Heart right ventricle (tissue), 16 donors: ENCODE measurements at regions not wholly inside any gene's neighbourhood (a gene's known extent, or its start where the extent isn't known, plus 50 kb on each side); places are given as distances from the start of the nearest gene placed in this dataset.

ENCODE experiments used
- ATAC-seq, 8 donors: fragments of 200-7000 bp; cut with Tn5 transposase; one replicate each; pipeline ENCODE4 v1.9.1; 2020; ENCODE audit warnings: mild to moderate bottlenecking in 8 of 8, moderate library complexity in 8 of 8, moderate number of reproducible peaks in 1 of 8
- DNase-seq, 2 donors: peaks; one replicate each; pipeline ENCODE4 v3.0.0-alpha.2; 2020
- H3K27ac ChIP-seq, 10 donors: fragments of 200-600 bp; sonication (generic) in 2 of 10; one replicate each; pipeline versions ENCODE4 v1.5.0 to v1.8.0; 2020 to 2022; ENCODE audit warnings: mild to moderate bottlenecking in 3 of 10
- H3K27me3 ChIP-seq, 7 donors: fragments of 200-600 bp; one replicate each; pipeline ENCODE4 v1.8.0; 2021 to 2022; ENCODE audit warnings: mild to moderate bottlenecking in 2 of 7
- H3K36me3 ChIP-seq, 9 donors: fragments of 200-600 bp; sonication (generic) in 1 of 9; one replicate each; pipeline versions ENCODE4 v1.5.0 to v1.8.0; 2020 to 2022; ENCODE audit warnings: mild to moderate bottlenecking in 2 of 9
- H3K4me1 ChIP-seq, 9 donors: fragments of 200-600 bp; sonication (generic) in 1 of 9; one replicate each; pipeline versions ENCODE4 v1.5.0 to v1.8.0; 2020 to 2022; ENCODE audit warnings: mild to moderate bottlenecking in 4 of 9
- H3K4me3 ChIP-seq, 10 donors: fragments of 200-600 bp; sonication (generic) in 2 of 10; one replicate each; pipeline versions ENCODE4 v1.5.0 to v1.8.0; 2020 to 2022; ENCODE audit warnings: mild to moderate bottlenecking in 7 of 10, moderate library complexity in 2 of 10
- H3K9me3 ChIP-seq, 11 donors: fragments of 200-600 bp in 10 of 11; sonication (generic) in 2 of 11; one replicate each; pipeline versions ENCODE4 v1.5.0 to v1.8.0; 2013 to 2022; ENCODE audit warnings: mild to moderate bottlenecking in 2 of 11, control low read depth in 1 of 11, moderate library complexity in 1 of 11
- WGBS, 2 donors: extraction: QIAGEN DNeasy Blood & Tissue Kit; methylation state at CpG; one replicate each; pipeline ENCODE4 v1.1.7; 2013; ENCODE audit warnings: inconsistent platforms in 1 of 2; 5-methylcytosine and 5-hydroxymethylcytosine counted together
- intact Hi-C, 10 donors: fragments of 100-400 bp; cut with DNase I; formaldehyde crosslinking; loops; one replicate each; pipeline versions ENCODE4 v1.11.1 to v1.14.2; 2022
- TF ChIP-seq, protein P1 (sequence below), 9 donors: fragments of 200-600 bp; sonication (generic) in 2 of 9; IDR thresholded peaks; one replicate each; pipeline versions ENCODE4 v1.5.0 to v1.8.0; 2021 to 2022; ENCODE audit warnings: antibody characterized with exemption in 9 of 9, mild to moderate bottlenecking in 5 of 9, moderate library complexity in 1 of 9
- donor health status: Arrhythmogenic right ventricular cardiomyopathy.
- donor health status: ischemic (EF 13 %, LVEDD 7.1; RV severe dilation, severe dysfunction).
- donor health status: healthy with polysubstance abuse.
- donor health status: DM: no; HTN: yes; CAD: no.
- donor health status: DM: no; HTN: no; CAD: no.
- donor health status: ischemic (EF 25% LVEDD 6.9; RV normal size, moderate dysfunction).
- donor health status: ischemic (EF 25% LVEDD 5.7; RV mildly dilated, moderate dysfunction).
- donor health status: healthy.
- donor health status: DM: yes; HTN: yes; CAD: no.
- donor health status: Ischemic cardiomyopathy.
- donor health status: ischemic (EF 35%, LVEDD 5.7; RV mildly dilated, moderate dysfunction).
- donor health status: nonischemic (EF 11% LVEDD 7.7; RV severe dilation, severe dysfunction).
- donor health status: DM: yes; HTN: yes; CAD: no.
- donor health status: PGD.
- donor health status: ischemic (EF 29% LVEDD 5.4; RV normal size, mild dysfunction).
- donor health status: nonischemic (EF 23%, LVEDD 6.1; RV moderate dilation, normal function).

DNA sequence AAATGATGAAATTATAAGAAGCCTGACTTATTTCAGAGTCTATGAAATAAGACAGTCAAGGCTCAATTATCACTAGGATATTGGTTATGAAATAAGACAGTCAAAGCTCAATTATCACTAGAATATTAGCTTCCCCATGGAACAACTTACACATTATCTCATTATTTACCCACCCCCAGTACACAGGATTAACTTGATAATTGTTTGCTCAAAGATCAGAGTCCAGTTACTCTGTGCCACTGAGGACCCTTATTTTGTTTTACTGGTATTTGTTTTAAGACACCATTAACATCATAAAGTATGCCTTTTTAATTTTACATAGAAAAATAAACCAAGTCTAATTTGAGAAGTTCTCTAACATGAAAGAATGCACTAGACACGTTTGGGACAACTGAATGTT, 225.4 kb downstream of the SI start:
- Histone ChIP-seq H3K4me1 (no peaks in the 10 kb centered on the region), H3K27ac (no peak overlapping the region), H3K4me3 (no peak overlapping the region), H3K27me3 (no peaks in the 10 kb centered on the region), H3K36me3 (no peaks in the 10 kb centered on the region), H3K9me3 (no peaks in the 10 kb centered on the region)
- DNase-seq (no peak), ATAC-seq (no peak)
- TF ChIP-seq, protein P1, sequence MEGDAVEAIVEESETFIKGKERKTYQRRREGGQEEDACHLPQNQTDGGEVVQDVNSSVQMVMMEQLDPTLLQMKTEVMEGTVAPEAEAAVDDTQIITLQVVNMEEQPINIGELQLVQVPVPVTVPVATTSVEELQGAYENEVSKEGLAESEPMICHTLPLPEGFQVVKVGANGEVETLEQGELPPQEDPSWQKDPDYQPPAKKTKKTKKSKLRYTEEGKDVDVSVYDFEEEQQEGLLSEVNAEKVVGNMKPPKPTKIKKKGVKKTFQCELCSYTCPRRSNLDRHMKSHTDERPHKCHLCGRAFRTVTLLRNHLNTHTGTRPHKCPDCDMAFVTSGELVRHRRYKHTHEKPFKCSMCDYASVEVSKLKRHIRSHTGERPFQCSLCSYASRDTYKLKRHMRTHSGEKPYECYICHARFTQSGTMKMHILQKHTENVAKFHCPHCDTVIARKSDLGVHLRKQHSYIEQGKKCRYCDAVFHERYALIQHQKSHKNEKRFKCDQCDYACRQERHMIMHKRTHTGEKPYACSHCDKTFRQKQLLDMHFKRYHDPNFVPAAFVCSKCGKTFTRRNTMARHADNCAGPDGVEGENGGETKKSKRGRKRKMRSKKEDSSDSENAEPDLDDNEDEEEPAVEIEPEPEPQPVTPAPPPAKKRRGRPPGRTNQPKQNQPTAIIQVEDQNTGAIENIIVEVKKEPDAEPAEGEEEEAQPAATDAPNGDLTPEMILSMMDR (IDR thresholded peaks at IDR 0.05): no peak
- WGBS, 2 donors: 29 to 39% methylated on average over 1 of the region's 1 CpG
- intact Hi-C loops: no loop called here

DNA sequence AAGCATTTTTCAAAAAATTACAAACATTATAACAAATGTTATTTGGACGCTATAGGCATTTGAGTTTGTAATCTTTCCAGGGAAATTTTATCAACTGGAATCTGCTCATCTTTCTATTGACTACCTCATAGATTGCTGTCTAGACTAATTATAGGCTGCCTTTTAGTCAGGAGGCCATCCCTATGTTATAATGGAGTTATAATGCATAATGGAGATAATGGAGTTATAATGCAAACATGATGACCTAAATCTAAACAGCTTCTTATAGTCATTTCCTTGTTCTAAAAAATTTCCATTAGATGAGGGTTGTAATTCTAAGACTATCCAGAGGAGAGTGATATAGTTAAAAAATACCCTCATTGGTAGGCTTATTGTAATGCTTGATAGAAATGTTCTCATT, 226.4 kb downstream of the SI start:
- Histone ChIP-seq H3K36me3 (no peaks in the 10 kb centered on the region), H3K4me1 (no peaks in the 10 kb centered on the region), H3K27me3 (no peaks in the 10 kb centered on the region), H3K4me3 (no peak overlapping the region), H3K27ac (no peak overlapping the region), H3K9me3 (no peaks in the 10 kb centered on the region)
- DNase-seq: no peak
- intact Hi-C loops: no loop called here
- TF ChIP-seq, protein P1 (IDR thresholded peaks at IDR 0.05): no peak
- no peak for ATAC-seq
- WGBS, 2 donors: 81 to 90% methylated on average over 1 of the region's 1 CpG

DNA sequence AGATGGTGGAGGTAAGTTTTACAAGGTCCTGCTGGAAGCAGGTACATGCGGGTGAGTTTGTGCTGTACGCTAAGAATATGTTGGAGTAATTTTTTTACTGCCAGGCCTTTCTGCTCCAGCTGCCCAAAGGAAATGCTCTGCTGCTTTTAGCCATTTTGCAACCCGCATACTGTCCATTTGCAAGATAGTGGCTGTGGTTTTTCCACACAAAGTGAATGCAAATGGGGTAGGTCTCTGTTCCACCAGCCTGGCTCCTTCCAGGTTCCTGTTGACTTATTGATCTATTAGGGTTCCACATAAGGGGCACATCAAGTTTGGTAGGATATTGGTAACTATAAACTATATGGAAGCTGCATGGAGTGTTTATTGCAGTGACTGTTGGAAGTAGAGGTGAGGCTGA, 227.1 kb downstream of the SI start:
- intact Hi-C loops: no loop called here
- no peaks in the 10 kb centered on the region for H3K36me3 ChIP-seq
- no peaks in the 10 kb centered on the region for H3K27me3 ChIP-seq
- no peak overlapping the region for H3K27ac ChIP-seq
- H3K4me1 ChIP-seq: no peaks in the 10 kb centered on the region
- no peak for DNase-seq
- WGBS, 2 donors: 75 to 77% methylated on average over 3 of the region's 3 CpGs
- ATAC-seq: no peak
- no peaks in the 10 kb centered on the region for H3K9me3 ChIP-seq
- TF ChIP-seq, protein P1 (IDR thresholded peaks at IDR 0.05): no peak
- no peak overlapping the region for H3K4me3 ChIP-seq

DNA sequence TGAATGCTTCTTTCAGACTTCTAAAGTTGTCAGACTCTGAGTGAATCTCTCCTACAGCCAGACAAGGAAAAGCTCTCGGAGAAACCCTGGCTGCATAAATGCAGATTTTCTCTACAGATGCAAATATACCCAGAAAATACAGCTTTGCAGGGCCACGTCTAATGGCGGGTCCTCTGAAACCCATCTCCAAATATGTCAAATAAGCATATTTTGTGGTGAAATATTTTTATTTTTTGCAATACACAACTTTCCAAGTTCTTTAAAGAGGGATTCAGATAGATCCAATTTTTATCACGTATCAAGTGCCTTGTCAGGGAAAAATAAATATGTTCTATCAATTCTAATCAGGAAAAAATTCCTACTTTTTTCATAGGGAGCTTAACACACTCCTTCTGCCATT, 229.4 kb downstream of the SI start:
- intact Hi-C loops: no loop called here
- TF ChIP-seq, protein P1 (IDR thresholded peaks at IDR 0.05): no peak
- H3K9me3 ChIP-seq: no peaks in the 10 kb centered on the region
- ATAC-seq: no peak
- no peak overlapping the region for H3K27ac ChIP-seq
- H3K27me3 ChIP-seq: no peaks in the 10 kb centered on the region
- no peaks in the 10 kb centered on the region for H3K4me1 ChIP-seq
- 75 to 84% methylated on average over 4 of the region's 4 CpGs for WGBS, 2 donors
- H3K36me3 ChIP-seq: no peaks in the 10 kb centered on the region
- no peak overlapping the region for H3K4me3 ChIP-seq
- no peak for DNase-seq

DNA sequence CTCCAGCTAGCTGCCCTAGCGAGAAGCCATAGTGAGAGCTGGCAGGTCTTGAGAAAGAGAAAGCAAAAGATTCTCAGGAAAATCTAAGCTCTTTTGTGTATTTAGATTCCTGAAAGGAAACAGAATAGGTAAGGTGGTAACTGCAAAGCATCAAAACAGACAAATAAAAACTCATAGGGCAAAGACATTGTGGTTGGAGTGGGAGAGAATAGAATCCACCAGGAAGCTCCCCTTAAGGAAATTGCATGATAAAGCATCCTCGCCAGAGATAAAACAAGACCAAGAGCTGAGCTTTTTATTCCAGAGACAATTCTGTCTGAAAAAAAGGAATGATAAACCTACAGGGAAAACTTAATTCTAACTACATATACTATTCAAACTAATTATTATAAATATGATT, 232.6 kb downstream of the SI start:
- Histone ChIP-seq H3K9me3 (no peaks in the 10 kb centered on the region), H3K4me3 (no peak overlapping the region), H3K27me3 (no peaks in the 10 kb centered on the region), H3K36me3 (no peaks in the 10 kb centered on the region), H3K4me1 (no peaks in the 10 kb centered on the region), H3K27ac (no peak overlapping the region)
- ATAC-seq: no peak
- TF ChIP-seq, protein P1 (IDR thresholded peaks at IDR 0.05): no peak
- 72 to 82% methylated on average over 2 of the region's 2 CpGs for WGBS, 2 donors
- intact Hi-C loops: no loop called here
- DNase-seq: no peak
